Tibial nerve (tissue), 3 donors: ENCODE measurements at regions not wholly inside any gene's neighbourhood (a gene's known extent, or its start where the extent isn't known, plus 50 kb on each side); places are given as distances from the start of the nearest gene placed in this dataset.

Source experiments
- EP300 ChIP-seq, 2 donors: sonication (generic); formaldehyde crosslinking; IDR thresholded peaks; one replicate each; pipeline ENCODE4 v1.6.1; 2017; ENCODE audit warnings: antibody characterized with exemption in 2 of 2, mild to moderate bottlenecking in 1 of 2
- POLR2A ChIP-seq, 2 donors: fragments of 450-650 bp; IDR thresholded peaks; one replicate each; pipeline ENCODE4 v1.6.1; 2017; ENCODE audit warnings: antibody characterized with exemption in 2 of 2, mild to moderate bottlenecking in 2 of 2, moderate library complexity in 2 of 2

DNA sequence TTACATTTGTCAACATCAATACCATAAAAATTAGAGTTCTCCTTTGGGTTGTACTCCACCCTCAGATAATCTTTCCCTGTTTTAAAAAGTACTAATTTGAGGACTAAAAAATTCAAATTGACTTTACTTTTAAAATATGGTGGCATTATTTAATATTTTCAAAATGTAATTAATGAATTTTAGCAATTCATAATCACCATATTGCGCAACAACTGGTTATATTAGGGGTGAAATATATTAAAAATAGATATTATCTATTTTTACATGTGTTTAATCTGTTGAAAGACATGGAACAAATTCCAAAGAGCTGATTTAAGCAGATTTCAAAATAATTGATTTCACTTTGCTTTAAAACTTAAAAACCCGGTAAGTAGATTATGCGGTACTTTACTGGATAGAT is 236.6 kb upstream of the NOL4 start:
- TF ChIP-seq POLR2A (IDR thresholded peaks at IDR 0.05) (no peak), EP300 (IDR thresholded peaks at IDR 0.05) (no peak)
